ENCODE measurements at regions not wholly inside any gene's neighbourhood (a gene's known extent, or its start where the extent isn't known, plus 50 kb on each side); places are given as distances from the start of the nearest gene placed in this dataset.
"Not testable (repeated sequence)": the region's sequence is repeated elsewhere in the genome, so short reads cannot be mapped to it uniquely, and the experiment has no call there.

DNA sequence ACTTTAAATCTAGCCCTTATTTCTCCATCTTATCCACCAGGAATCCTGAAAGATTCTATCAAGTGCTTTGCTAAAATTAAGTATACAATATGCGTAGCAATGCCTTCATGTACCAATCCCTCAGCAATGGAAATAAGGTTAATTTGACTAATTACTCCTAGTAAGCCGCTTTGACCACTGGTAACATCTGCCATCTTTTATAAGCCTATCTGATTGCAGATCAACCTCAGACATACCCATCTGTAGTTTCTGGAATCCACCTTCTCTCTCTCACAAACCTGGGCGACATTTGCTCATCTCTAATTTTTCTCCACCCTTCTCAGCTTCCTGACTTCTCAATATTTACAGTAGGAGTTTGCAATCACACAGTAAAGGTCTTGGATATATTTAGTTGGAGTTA, 138.8 kb upstream of the CRHR1 start:
- no peak for DNase-seq (ENCODE audit: low spot score)
- no peak for ATAC-seq

- no peak for ATAC-seq
- DNase-seq (ENCODE audit: low spot score) = no peak
These were observed 137.7 kb upstream of the CRHR1 start for GRCh38 chr17:45646288-45646988.

GRCh38 chr17:45648642-45649041, 135.5 kb upstream of the CRHR1 start:
- DNase-seq (ENCODE audit: low spot score) = no peak
- ATAC-seq = no peak

- no peak for DNase-seq (ENCODE audit: low spot score)
- no peak for ATAC-seq
These were observed 134.3 kb upstream of the CRHR1 start for GRCh38 chr17:45649796-45650195.

DNA sequence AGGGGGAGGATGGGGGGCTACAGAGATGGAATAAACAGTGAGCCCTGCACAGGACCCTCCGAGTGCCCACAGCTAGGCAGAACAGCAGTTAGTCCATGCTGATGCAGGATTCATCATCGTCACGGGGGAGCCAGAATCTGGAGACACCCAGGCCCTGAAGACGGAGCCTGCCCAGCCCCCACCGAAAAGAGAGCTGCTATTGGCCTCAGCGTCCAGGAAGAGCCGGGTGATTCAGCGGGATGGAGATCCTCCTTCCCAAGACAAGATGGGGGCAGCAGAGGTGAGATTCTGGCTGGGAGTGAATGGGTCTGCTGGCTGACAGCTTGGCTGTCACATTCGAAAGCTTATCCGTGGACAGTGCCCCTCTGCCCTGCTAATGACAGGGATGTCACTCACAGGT, 133.6 kb upstream of the CRHR1 start:
- no peak for DNase-seq (ENCODE audit: low spot score)

GRCh38 chr17:45651145-45651709, 132.9 kb upstream of the CRHR1 start:
- ATAC-seq (no peak), DNase-seq (ENCODE audit: low spot score) (no peak)

More for the DNA sequence above, 133.6 kb upstream of the CRHR1 start:
- no peak for ATAC-seq

- no peak for DNase-seq (ENCODE audit: low spot score)
- no peak for ATAC-seq
These were observed 130.5 kb upstream of the CRHR1 start for GRCh38 chr17:45653616-45654015.

GRCh38 chr17:45656527-45657181, 127.5 kb upstream of the CRHR1 start:
- ATAC-seq = no peak
- no peak for DNase-seq (ENCODE audit: low spot score)

- no peak for DNase-seq (ENCODE audit: low spot score)
- ATAC-seq = no peak
These were observed 123.6 kb upstream of the CRHR1 start for GRCh38 chr17:45660474-45660873.

GRCh38 chr17:45662432-45662831, 121.7 kb upstream of the CRHR1 start:
- ATAC-seq (no peak), DNase-seq (ENCODE audit: low spot score) (no peak)

DNA sequence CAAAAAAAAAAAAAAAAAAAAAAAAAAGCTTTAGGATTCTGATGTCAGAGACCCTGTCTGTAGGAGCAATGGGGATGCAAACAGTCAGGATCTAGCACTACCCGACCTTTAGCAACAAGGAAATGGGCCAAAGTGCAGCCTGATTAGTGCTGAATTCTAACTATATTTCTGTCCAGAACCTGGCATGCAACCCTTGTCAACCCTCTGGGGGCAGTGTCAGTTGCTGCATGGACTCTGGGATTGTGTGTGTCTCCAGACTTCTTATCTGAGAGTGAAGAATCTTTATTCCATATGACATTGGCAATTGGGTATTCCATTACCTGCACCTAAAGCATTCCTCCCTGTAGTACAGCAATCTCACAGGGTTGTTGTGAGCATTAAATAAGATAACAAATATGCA, 120.3 kb upstream of the CRHR1 start:
- DNase-seq (ENCODE audit: low spot score) (no peak), ATAC-seq (no peak)

DNA sequence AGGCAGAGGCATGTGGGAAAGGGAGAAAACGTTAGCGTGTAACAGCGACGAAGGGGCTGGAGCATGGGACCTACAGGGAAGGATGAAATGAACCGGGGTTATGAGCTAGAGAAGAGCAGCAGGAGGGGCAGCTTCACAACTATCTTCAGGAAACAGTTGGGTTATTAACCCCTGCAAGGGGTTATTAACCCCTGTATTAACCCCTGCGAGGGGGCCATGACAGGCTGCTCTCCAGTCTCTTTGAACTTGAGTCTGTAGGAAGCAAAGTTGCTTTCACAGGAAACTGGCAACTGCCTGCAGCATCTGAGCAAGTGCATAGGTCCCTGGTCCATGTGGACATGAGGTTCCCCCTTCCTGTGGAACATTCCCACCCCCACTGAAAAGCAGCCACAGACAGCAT, 119.2 kb upstream of the CRHR1 start:
- DNase-seq (ENCODE audit: low spot score) (no peak), ATAC-seq (no peak)

DNA sequence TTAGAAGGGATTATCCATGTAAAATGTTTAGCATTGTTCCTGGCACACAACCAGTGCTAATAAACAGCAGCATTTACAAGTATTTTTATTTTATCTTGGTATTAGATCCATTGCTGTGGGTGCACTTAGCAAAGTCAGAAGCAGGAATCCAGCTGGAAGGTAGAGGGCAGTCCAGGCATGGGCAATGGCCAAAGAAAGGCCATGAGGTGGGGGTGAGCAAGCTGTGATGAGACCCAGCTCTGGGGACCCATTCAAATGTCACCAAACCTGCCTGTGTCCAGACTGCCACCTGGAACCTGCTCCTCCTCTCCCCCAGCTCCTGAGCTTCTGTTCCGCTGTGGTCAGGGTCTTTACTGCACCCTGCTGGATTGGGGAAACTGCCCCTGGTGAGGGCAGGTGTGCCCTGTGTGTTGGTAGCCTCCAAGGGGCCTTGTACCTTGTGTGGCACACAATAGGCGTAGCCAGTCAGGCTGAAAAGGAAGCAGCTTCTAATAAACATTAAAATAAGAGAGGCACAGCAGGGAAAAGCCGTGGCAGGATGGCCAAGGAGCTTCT, 118.0 kb upstream of the CRHR1 start:
- ATAC-seq (no peak), DNase-seq (ENCODE audit: low spot score) (no peak)

DNA sequence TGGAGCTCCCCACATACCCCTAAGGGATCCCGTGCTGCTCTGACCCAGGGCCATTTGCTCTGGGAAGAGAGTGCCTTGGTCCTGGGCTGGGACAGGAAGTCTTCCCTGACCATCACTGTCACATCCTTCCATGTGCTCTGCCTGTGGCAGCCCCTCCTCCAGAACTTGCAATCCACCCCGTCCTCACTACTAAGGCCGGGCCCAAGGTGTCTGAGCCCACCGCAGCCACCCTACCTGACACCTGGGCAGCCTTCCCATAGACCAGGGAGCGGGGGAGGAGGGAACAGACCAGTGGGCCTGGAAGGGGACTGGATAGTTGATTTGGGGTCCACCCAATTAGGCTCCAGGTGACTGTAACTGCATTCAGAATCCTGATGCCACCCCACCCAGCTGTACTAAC, 117.5 kb upstream of the CRHR1 start:
- ATAC-seq (no peak), DNase-seq (ENCODE audit: low spot score) (no peak)

- ATAC-seq = no peak
- DNase-seq (ENCODE audit: low spot score) = no peak
These were observed 116.4 kb upstream of the CRHR1 start for GRCh38 chr17:45667591-45668171.

DNA sequence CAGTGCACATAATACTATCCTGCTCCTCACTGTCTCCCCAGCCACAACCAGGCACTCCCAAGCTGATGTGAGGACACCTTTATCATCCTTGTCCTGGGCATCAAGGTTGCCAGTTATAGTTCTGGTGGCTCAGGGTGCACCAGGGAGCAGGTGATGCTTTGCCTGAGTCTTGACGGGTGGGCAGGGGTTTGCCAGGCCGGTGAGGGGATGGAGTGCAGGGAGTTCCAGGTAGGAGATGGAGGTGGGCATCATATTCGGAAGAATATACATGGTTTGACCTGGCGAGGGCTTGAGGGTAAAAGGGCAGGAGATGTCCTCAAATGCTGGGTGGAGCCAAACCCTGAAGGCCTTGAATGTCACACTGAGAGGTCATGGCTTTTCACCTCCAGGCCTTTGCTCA, 115.8 kb upstream of the CRHR1 start:
- ATAC-seq (no peak), DNase-seq (ENCODE audit: low spot score) (no peak)

DNA sequence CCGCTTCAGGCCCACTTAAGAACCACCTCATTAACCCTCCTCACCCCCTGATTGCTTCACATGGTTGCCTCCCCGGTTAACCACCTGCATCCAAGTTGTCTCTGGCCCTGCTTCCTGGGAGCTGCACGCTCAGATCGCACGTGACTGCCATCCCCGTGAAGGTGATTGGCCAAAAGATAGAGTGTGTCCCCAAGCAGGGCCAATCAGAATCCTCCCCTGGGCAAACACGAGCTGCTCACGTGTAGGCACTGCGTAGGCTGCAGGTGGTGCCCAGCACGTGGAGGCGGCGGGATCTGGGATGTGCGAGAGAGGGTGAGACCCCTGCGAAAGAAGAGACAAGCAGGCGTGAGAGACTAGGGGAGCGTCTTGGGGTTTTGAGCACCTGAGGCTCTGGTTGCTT, 111.8 kb upstream of the CRHR1 start:
- ATAC-seq = no peak
- no peak for DNase-seq (ENCODE audit: low spot score)

DNA sequence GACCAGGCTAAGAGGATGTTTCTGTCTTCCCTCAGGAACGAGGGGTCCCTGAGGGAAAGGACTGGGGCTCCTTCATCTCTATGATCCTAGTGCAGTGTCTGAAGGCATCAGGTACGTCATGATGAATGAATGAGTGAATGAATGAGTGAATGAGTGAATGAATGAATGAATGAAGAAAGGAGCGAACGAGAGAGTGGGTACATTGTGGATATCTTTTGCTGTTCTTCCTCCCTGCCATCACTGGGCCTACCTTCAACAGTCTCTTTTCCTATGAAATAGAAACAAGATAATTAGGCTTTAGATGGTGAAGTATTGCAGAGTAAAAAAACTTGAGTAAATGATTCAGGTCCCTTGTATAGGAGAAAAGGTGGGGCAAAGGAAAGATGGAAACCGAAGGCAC, 111.3 kb upstream of the CRHR1 start:
- ATAC-seq (no peak), DNase-seq (ENCODE audit: low spot score) (no peak)

DNA sequence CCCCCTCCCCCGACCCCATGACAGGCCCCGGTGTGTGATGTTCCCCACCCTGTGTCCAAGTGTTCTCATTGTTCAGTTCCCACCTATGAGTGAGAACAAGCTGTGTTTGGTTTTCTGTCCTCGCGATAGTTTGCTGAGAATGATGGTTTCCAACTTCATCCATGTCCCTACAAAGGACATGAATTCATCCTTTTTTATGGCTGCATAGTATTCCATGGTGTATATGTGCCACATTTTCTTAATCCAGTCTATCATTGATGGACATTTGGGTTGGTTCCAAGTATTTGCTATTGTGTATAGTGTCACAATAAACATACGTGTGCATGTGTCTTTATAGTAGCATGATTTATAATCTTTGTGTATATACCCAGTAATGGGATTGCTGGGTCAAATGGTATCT, 110.4 kb upstream of the CRHR1 start:
- ATAC-seq = not testable (repeated sequence)

DNA sequence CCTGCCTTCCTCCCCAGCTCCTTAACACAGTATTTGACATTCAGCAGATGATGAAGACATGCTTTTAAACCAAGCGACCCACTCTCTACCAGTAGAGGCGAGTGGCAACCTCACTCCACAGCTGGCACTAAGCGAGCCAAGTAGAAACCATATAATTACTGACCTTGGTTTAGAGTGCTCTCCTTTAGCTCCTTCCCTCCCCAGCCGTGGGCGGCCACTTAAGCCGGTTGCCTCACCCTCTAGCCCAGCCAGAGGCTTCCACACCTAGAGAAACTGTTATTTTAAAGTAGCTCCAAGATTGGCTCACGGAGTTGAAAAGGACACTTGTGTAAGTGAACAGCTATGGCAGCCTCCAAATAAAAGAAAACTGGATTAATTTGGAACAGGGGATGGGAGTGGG, 109.1 kb upstream of the CRHR1 start:
- ATAC-seq (no peak), DNase-seq (ENCODE audit: low spot score) (no peak)

More for the DNA sequence above, 110.4 kb upstream of the CRHR1 start:
- DNase-seq (ENCODE audit: low spot score) = not testable (repeated sequence)

DNA sequence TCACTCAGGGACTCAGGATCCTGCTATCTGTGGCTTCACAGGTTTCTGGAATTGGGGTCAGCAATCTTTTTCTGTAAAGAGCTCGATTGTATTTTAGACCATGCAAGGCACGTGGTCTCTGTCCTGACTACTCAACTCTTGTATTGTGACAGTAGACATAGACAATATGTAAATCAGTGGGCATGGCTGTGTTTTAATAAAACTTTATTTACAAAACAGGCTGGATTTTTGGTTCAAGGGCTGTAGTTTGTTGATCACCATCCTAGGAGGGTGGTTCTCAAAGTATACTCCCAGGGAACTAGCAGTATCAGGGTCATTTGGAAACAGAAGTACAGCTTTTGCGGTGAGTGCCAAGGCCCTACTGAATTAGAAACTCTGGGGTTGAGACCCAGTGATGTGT, 108.2 kb upstream of the CRHR1 start:
- DNase-seq (ENCODE audit: low spot score) (no peak), ATAC-seq (no peak)

GRCh38 chr17:45676695-45677094, 107.4 kb upstream of the CRHR1 start:
- DNase-seq (ENCODE audit: low spot score) (no peak), ATAC-seq (no peak)
